ENCODE measurements at regions not wholly inside any gene's neighbourhood (a gene's known extent, or its start where the extent isn't known, plus 50 kb on each side); places are given as distances from the start of the nearest gene placed in this dataset.

DNA sequence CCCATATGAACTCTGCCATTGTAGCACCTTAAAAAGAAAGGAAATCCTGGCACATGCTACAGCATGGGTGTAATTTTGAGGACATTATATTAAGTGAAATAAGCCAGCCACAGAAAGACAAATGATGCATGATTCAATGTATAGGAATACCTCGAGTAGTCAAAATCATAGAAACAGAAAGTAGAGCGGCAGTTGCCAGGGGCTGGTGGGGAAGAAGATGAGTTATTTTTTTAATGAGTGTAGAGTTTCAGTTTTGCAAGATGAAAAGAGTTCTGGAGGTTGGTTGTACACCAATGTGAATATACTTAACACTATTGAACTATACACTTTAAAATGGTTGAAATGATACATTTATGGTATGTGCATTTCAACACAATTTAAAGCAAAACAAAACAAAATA lies 133.0 kb downstream of the ZDHHC21 start:
- no peak overlapping the region for H3K4me3 Mint-ChIP-seq
- H3K4me1 Mint-ChIP-seq = peaks cover 6% of the 10 kb centered on the region
- peak; percentile 94 for ATAC-seq
- H3K27ac Mint-ChIP-seq = no peak overlapping the region
- peaks cover 10 to 12% of the 10 kb centered on the region in 2 donors for H3K9me3 Mint-ChIP-seq
- peak in 1 of 2 donors; percentile 48 for DNase-seq
- peaks cover 30% of the 10 kb centered on the region for H3K27me3 Mint-ChIP-seq

DNA sequence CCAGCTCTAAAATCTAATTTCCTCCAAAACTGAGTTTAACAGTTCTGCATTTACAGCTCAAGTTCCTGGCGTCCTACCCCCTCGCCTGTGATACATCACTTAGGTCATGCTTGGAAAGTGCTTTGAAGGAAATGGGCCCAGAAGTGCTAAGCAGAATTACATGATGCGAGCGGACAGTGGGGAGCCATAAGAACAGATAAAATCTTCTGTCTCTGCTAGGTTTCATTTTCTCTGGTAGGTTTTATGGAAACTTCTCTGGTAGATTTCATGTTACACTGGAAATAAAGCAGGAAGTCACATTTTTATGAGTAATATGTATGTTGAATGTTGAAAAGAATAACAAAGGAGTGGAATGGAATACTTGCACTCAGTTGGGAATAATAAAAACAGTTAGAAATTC lies 138.3 kb downstream of the ZDHHC21 start:
- DNase-seq (no peak), ATAC-seq (no peak)
- Mint-ChIP-seq H3K27me3 (peaks cover 17% of the 10 kb centered on the region), H3K4me3 (no peak overlapping the region), H3K9me3 (peaks cover 5 to 10% of the 10 kb centered on the region in 2 donors), H3K27ac (no peak overlapping the region), H3K4me1 (peaks cover under 1% of the 10 kb centered on the region)

DNA sequence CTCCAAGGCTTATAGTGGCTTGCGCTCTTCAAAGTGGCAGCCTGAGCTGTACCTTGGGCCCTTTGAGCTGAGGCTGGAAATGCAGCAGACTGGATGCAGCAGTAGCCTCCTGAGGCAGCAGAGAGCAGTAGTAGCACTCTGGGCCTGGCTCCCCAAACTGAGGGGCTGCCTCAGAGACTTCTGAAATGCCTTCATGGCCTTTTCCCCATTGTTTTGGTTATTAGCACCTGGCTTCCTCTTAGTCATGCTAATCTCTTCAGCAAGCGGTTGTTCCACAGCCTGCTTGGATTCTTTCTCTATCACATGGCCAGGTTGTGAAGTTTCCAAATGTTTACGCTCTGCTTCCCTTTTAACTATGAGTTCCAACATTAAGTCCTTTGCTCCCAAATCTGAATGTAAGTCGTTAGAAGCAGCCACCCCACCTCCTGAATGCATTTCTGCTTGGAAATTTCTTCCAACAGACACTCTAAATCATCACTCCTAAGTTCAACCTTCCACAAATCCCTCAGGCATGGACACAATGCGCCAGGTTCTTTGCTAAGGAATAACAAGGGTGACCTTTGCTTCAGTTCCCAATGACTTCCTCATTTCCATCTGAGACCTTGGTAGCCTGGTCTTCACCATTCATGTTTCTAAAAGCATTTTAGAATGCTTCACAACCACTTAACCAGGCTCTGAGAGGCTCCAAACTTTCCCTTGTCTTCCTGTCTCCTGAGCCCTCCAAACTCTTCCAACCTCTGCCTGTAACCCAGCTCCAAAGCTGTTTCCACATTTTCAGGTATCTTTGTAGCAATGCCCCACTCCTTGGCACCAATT lies 145.8 kb downstream of the ZDHHC21 start:
- Mint-ChIP-seq H3K9me3 (no peaks in the 10 kb centered on the region), H3K4me1 (no peaks in the 10 kb centered on the region), H3K4me3 (no peak overlapping the region), H3K27ac (no peak overlapping the region), H3K27me3 (no peaks in the 10 kb centered on the region)
- DNase-seq = no peak
- ATAC-seq = peak; percentile 28

DNA sequence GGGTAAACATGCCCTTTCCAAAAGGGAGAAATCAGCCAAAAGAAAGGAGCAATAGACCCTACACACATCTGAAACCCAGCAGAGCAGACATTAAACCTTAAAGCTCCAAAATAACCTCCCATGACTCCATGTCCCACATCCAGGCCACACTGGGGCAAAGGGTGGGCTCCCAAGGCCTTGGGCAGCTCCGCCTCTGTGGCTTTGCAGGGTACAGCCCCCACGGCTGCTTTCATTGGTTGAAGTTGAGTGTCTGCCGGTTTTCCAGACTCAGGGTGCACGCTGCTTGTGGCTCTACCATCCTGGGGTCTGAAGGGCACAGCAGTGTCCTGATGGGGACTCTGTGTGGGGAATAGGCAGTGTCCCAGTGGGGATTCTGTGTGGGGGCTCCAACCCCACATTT lies 146.5 kb downstream of the ZDHHC21 start:
- no peaks in the 10 kb centered on the region for H3K27me3 Mint-ChIP-seq
- H3K4me3 Mint-ChIP-seq = no peak overlapping the region
- peak; percentile 9 for ATAC-seq
- H3K9me3 Mint-ChIP-seq = no peaks in the 10 kb centered on the region
- no peaks in the 10 kb centered on the region for H3K4me1 Mint-ChIP-seq
- no peak for DNase-seq
- no peak overlapping the region for H3K27ac Mint-ChIP-seq

DNA sequence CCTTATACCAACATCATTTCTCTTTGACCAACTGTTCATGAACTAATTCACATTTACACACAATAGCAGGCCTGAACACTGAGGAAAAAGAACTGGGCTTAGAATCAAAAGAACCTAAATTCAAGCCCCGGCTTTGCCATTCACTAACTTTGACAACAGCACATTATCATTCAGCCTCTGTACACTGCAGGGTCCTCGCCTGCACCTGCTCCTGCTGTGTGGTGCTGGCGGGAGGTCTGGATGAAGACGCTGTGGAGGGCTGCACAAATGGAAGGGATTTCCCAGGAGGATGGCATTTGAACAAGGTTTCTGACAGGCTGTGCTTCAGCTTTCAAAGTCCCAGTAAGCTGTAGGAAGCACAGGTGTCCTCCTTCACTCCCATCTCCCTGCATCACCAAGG lies 151.2 kb downstream of the ZDHHC21 start:
- ATAC-seq = no peak
- Mint-ChIP-seq H3K9me3 (no peaks in the 10 kb centered on the region), H3K27me3 (peaks cover 4% of the 10 kb centered on the region), H3K27ac (no peak overlapping the region), H3K4me3 (no peak overlapping the region), H3K4me1 (no peaks in the 10 kb centered on the region)
- no peak for DNase-seq

DNA sequence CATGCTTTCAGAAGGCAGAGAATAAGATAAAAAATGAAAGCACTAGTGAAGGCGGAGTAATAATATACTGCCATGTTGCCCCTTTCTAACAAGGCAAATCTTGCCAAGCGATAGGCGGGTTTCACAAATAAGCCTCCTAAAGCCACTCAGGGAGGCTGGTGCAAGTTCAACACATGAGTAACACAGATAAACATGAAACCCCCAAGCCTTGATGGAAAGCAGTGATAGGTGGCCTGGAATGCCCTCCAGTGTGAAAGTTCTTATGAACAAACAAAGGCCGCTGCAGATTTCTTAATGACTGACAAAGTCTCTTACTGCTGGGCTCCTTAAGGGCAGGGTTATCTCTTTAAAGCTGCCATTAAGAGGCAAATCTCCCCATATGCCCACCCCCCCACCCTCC lies 154.7 kb downstream of the ZDHHC21 start:
- Mint-ChIP-seq H3K27me3 (peaks cover 34% of the 10 kb centered on the region), H3K4me3 (no peak overlapping the region), H3K4me1 (no peaks in the 10 kb centered on the region), H3K27ac (no peak overlapping the region), H3K9me3 (no peaks in the 10 kb centered on the region)
- ATAC-seq = no peak
- no peak for DNase-seq

DNA sequence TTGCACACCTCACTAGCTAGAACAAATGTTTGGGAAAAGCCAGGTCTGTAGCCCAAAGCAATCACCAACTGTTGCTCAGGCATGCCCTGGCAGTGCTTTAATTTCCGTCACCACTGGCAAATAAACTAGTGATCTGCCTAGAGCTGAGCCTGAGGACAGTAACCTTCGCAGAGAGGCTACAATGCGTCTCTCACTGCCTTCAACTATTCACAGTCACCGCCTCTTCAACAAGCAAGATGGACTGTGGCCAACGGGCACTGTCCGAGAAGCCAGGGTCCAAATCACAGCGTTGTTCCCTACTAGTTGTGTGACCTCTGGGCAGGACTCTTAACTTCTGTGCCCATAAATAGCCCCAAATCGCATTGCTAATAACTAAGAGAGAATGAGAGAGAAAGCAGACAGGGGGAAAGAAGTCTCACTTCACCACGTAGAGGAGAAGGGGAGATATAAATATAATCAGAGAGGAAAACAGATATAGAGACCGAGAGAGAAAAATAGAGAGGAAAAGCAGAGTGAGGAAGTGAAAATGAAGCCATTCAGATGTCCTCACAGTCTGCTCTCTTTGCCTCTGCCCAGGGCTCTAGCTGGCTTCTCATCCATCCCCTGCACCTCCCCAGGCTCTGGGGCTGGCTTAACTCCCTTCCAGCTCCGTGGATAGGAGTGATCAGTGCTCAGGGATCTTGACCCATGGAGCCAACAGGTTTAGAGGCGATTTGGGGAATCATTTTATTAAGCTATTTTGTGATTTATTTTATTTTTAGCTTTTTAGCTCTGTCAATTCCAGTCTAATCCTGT lies 157.9 kb downstream of the ZDHHC21 start:
- DNase-seq = no peak
- Mint-ChIP-seq H3K27ac (no peak overlapping the region), H3K4me3 (no peak overlapping the region), H3K4me1 (no peaks in the 10 kb centered on the region), H3K9me3 (no peaks in the 10 kb centered on the region), H3K27me3 (peaks cover 44% of the 10 kb centered on the region)
- ATAC-seq = no peak

DNA sequence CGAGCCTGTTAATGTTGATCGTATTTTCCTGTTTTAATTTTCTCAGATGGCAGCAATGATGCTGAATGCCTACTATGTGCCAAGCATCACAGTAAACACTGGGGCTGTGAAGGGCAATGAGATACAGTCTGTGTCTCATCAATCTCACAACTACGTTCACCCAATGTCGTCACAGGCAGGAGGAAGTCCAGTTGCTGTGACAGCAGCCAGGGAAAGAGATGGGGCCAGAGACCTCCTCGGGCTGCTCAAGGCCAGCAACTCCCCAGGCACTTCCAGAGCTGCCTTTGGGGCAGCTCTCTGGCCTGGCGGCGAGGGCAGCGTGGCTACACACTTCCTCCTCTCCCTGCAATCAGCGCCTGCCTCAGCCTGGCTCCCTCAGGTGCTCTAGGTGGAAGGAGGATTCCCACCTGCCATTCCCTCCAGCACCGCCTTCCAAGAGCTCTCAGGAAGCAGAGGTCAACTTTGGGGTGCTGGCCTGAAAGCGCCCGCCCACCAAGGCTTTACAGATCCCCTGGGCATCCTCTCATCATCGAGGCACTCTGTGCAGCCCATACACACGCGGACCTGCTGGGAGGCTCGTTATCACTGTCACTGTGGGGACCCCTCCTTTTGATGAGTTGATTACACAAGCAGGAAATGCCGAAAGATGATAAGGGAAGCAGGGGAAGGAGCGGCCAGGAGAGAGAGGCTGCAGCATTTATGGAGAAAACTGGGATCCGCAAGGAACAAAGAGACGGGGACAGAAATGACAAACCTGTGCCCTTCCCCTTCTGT lies 159.2 kb downstream of the ZDHHC21 start:
- Mint-ChIP-seq H3K27me3 (peaks cover 47% of the 10 kb centered on the region), H3K4me3 (no peak overlapping the region), H3K9me3 (no peaks in the 10 kb centered on the region), H3K27ac (peak overlapping the region in 1 of 2 donors; percentile 27), H3K4me1 (no peaks in the 10 kb centered on the region)
- DNase-seq (no peak), ATAC-seq (no peak)

DNA sequence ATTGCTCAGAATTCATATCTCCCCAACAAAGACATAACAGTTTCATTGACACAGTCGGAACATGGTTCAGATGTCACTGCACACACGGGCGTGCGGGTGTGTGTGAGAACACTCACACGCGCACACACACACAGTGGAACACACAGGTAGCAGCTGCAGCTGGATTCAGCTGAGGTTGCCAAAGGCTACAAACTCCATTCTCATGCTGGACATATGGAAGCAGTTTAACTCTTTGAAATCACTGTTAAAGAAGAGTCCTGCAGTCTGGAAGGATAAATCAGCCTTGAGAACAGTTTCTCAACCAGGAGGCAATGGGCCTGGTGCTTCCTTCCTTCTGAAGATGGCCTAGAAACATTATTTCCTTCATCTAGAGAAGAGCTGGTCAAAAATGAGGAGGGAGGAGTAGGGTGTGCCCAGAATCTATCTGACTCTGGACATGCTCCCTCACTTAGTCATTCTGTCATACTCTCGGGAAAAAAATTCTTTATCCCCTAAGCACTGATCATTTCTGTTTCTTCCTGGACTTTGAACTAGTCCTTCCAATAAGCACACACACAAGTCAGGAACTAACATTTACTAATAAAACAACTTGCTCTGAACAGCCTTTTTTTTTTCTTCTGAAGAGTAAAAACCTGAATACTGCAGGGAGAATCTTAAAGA lies 160.6 kb downstream of the ZDHHC21 start:
- Mint-ChIP-seq H3K27ac (no peak overlapping the region), H3K9me3 (no peaks in the 10 kb centered on the region), H3K27me3 (peaks cover 52% of the 10 kb centered on the region), H3K4me1 (no peaks in the 10 kb centered on the region), H3K4me3 (no peak overlapping the region)
- no peak for ATAC-seq
- no peak for DNase-seq

DNA sequence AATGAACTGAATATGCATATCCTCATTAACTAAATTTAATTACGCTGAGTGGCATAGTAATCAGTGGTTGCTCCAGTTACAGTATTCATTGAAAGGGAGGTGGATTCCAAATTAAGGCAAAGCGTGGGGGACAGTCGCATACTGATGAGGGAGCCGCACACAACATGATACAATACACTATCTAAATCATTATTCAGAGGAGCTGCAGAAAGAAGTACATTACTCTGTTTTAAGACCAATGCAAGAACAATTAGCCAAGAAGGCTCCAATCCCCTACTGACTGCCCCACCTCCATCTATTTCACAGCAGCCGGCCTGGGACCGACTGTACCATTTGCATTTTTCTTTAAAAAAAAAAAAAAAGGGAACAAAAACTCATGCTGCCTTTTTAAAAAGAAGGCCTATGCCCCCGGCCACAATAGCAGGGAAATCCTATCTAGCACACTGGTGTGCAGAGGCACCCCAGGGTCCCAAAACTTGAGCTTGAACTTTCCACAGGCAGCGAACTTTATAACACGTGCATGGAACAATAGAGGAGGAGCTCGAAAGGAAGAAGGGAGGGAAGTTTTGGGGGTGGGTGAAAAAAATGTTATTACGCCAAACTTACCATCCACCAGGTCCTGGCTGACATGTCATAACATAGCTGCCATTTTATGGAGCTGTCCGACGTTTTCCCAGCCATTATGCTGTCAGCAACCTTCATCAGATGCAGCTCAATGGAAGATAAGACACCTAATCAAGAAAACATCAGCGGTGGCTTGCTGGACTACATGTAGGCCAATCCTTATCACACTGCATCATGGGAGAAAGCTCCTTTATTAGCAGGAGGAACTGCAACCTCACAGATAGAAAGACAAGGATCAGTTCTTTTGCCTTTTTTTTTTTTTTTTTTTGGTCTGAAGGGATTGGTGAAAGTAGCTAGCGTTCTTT lies 161.6 kb downstream of the ZDHHC21 start:
- no peak for ATAC-seq
- Mint-ChIP-seq H3K27ac (no peak overlapping the region), H3K4me1 (no peaks in the 10 kb centered on the region), H3K27me3 (peaks cover 44% of the 10 kb centered on the region), H3K9me3 (no peaks in the 10 kb centered on the region), H3K4me3 (no peak overlapping the region)
- DNase-seq = no peak

DNA sequence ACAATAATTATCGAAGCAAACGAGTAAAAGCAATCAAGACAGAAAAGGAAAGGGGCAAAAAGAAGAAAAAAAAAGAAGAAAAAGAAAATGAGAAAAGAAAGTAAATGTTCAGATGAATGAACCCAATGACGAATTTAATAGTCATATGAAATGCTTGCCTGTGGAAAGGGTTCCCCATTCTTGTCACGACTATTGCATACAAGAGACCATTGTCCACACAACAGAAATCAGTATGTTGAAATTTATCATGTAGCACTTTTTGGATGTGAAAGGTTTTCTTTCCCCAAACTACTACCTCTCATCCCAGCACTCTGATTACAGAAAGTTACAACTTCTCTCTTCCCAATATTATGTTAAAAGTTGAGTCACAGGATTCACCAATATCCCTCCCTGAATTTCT lies 162.4 kb downstream of the ZDHHC21 start:
- Mint-ChIP-seq H3K9me3 (no peaks in the 10 kb centered on the region), H3K27ac (no peak overlapping the region), H3K27me3 (peaks cover 40% of the 10 kb centered on the region), H3K4me1 (no peaks in the 10 kb centered on the region), H3K4me3 (no peak overlapping the region)
- ATAC-seq (no peak), DNase-seq (no peak)

DNA sequence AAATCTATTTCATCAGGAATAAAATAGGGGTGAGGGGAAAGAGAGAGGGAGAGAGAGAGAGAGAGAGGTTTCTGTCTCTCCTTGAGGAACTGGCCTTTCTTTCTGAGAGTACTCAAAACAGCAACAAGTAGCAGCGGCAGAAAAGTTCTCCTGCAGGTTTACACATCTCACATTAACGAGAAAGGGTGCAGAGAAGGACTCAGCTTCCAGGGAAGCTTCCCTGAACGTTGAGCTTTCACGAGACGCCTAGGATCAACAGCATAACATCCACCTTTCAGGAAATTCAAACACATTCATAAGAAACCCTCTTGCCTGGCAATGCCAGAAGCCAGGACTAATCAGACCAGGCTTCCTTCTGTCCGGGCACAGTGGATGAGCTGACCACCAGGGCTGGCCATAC lies 162.9 kb downstream of the ZDHHC21 start:
- DNase-seq (no peak), ATAC-seq (no peak)
- H3K9me3 Mint-ChIP-seq = no peaks in the 10 kb centered on the region
- no peaks in the 10 kb centered on the region for H3K4me1 Mint-ChIP-seq
- no peak overlapping the region for H3K4me3 Mint-ChIP-seq
- H3K27me3 Mint-ChIP-seq = peaks cover 37% of the 10 kb centered on the region
- H3K27ac Mint-ChIP-seq = no peak overlapping the region

DNA sequence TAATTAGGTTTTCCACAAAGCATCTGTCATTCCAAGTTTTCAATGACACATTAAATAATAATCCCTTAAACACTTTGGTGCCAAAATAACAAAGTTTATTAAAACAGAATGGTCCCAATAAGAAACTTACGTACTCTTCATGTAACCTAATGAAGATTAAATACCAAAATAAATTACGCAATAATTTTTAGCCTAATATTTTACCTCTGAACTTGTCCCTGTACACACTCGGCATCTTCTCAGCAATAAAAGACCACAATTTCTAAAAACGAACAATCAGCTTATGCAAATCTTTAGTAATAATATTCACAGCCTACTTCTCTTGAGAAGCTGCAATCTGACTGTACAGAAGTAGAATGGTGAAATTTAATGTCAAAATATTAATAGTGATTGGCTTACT lies 163.6 kb downstream of the ZDHHC21 start:
- peaks cover 29% of the 10 kb centered on the region for H3K27me3 Mint-ChIP-seq
- H3K4me3 Mint-ChIP-seq = no peak overlapping the region
- H3K27ac Mint-ChIP-seq = no peak overlapping the region
- H3K9me3 Mint-ChIP-seq = no peaks in the 10 kb centered on the region
- ATAC-seq = no peak
- DNase-seq = no peak
- H3K4me1 Mint-ChIP-seq = no peaks in the 10 kb centered on the region

DNA sequence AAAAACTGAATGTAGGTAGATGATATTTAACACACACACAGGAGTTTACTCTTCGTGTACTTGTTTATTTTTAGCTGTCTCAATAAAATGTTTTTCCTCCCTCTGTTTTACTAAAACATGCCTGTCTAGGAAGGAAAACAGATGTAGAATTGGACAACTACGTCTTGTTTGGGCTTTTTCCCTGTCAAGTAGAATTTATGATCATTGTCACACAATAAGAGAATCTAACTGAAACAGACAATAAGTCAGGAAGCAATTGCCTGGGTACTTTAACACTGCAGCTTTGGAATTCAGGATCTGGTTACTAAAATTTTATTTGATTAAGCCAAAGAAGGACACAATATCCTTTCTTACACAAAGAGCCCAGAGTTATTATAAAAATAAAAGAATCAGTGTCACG lies 164.2 kb downstream of the ZDHHC21 start:
- ATAC-seq (no peak), DNase-seq (no peak)
- Mint-ChIP-seq H3K27ac (no peak overlapping the region), H3K27me3 (peaks cover 23% of the 10 kb centered on the region), H3K4me1 (no peaks in the 10 kb centered on the region), H3K4me3 (no peak overlapping the region), H3K9me3 (no peaks in the 10 kb centered on the region)

Data from stimulated activated naive CD8-positive, alpha-beta T cell treated with anti-CD3 and anti-CD28 coated beads, Interleukin-15, amount 100 ng/mL, for 72 hours (primary cell).